Pancreas (tissue), 10 donors: ENCODE measurements at regions not wholly inside any gene's neighbourhood (a gene's known extent, or its start where the extent isn't known, plus 50 kb on each side); places are given as distances from the start of the nearest gene placed in this dataset.
A peak's percentile ranks its signal among the peaks of the same experiment; 100 is the strongest.

ENCODE experiments used
- ATAC-seq, 4 donors: fragments of 200-7000 bp; cut with Tn5 transposase; one replicate each; pipeline versions ENCODE4 v1.8.0 to v1.9.1; 2020; ENCODE audit warnings: mild to moderate bottlenecking in 4 of 4, moderate library complexity in 4 of 4
- DNase-seq, 6 donors: peaks; one replicate each; pipeline ENCODE4 v3.0.0-alpha.2; 2020
- FAIRE-seq: peaks from 2 replicates; lab custom pipeline; 2012; peaks lifted over from hg19 to GRCh38; lab: Jason Lieb, UNC
- H3K27ac ChIP-seq, 4 donors: fragments of 200-600 bp; sonication (generic); 1 replicate in 3 of 4; 2 replicates in 1 of 4; pipeline versions ENCODE4 v1.5.0 to v1.8.0; 2020
- H3K27me3 ChIP-seq, 4 donors: fragments of 200-600 bp; one replicate each; pipeline ENCODE4 v1.8.0; 2021
- H3K36me3 ChIP-seq, 3 donors: fragments of 200-600 bp; sonication (generic) in 1 of 3; one replicate each; pipeline versions ENCODE4 v1.5.0 to v1.8.0; 2020 to 2021
- H3K4me1 ChIP-seq, 3 donors: fragments of 200-600 bp; one replicate each; pipeline ENCODE4 v1.8.0; 2021
- H3K4me3 ChIP-seq, 4 donors: fragments of 200-600 bp; sonication (generic) in 2 of 4; one replicate each; pipeline versions ENCODE4 v1.5.0 to v1.8.0; 2020 to 2021
- H3K9me3 ChIP-seq, 4 donors: fragments of 200-600 bp; one replicate each; pipeline ENCODE4 v1.8.0; 2021
- CTCF ChIP-seq, 4 donors: fragments of 200-600 bp; sonication (generic) in 3 of 4; IDR thresholded peaks; one replicate each; pipeline versions ENCODE4 v1.5.0 to v1.8.0; 2021; ENCODE audit warnings: antibody characterized with exemption in 4 of 4
- WGBS, 2 donors: extraction: QIAGEN DNeasy Blood & Tissue Kit; methylation state at CpG; one replicate each; pipeline ENCODE4 v1.1.7; 2013; 5-methylcytosine and 5-hydroxymethylcytosine counted together
- intact Hi-C, 3 donors: fragments of 100-400 bp; cut with DNase I; formaldehyde crosslinking; loops; one replicate each; pipeline versions ENCODE4 v1.11.1 to v1.14.2; 2022
- donor health status: healthy with polysubstance abuse.
- donor health status: DM: no; HTN: no; CAD: no; lungs with moderate emphysema.
- donor health status: DM: no; HTN: no; CAD: no.
- donor health status: control.
- donor health status: control.
- donor health status: Bipolar disorder and iron deficiency.
- donor health status: DM: yes; HTN: yes; CAD: no.
- donor health status: DM: no; HTN: no; CAD: no.
- donor health status: DM: no; HTN: no; CAD: no.
- donor health status: DM: yes; HTN: yes; CAD: no.

- H3K27ac ChIP-seq: no peak overlapping the region
- peak in 1 of 4 donors; percentile 11 for TF ChIP-seq CTCF (IDR thresholded peaks at IDR 0.05)
- H3K9me3 ChIP-seq: no peaks in the 10 kb centered on the region
- H3K4me3 ChIP-seq: no peak overlapping the region
- no peaks in the 10 kb centered on the region for H3K27me3 ChIP-seq
- ATAC-seq: peak in 2 of 4 donors; percentile 57 to 61
- H3K4me1 ChIP-seq: no peaks in the 10 kb centered on the region
- FAIRE-seq: no peak
- 32 to 43% methylated on average over 6 of the region's 6 CpGs for WGBS, 2 donors
- no peak for DNase-seq
- H3K36me3 ChIP-seq: no peaks in the 10 kb centered on the region
- intact Hi-C loops: no loop called here
Observed at GRCh38 chr7:24381894-24382505, 98.0 kb downstream of the NPY start.

- H3K4me1 ChIP-seq: no peaks in the 10 kb centered on the region
- H3K36me3 ChIP-seq: no peaks in the 10 kb centered on the region
- 71 to 88% methylated on average over 1 of the region's 1 CpG for WGBS, 2 donors
- TF ChIP-seq CTCF (IDR thresholded peaks at IDR 0.05): no peak
- ATAC-seq: no peak
- no peaks in the 10 kb centered on the region for H3K27me3 ChIP-seq
- no peaks in the 10 kb centered on the region for H3K9me3 ChIP-seq
- no peak for FAIRE-seq
- no peak overlapping the region for H3K27ac ChIP-seq
- no peak for DNase-seq
- no peak overlapping the region for H3K4me3 ChIP-seq
- intact Hi-C loops: no loop called here
Observed at GRCh38 chr7:24383055-24383454, 99.1 kb downstream of the NPY start.

- H3K27me3 ChIP-seq: no peaks in the 10 kb centered on the region
- ATAC-seq: peak in 3 of 4 donors; percentile 57 to 69 (median 63)
- intact Hi-C loops: no loop called here
- FAIRE-seq: no peak
- H3K4me1 ChIP-seq: no peaks in the 10 kb centered on the region
- no peaks in the 10 kb centered on the region for H3K9me3 ChIP-seq
- no peaks in the 10 kb centered on the region for H3K36me3 ChIP-seq
- H3K4me3 ChIP-seq: no peak overlapping the region
- no peak overlapping the region for H3K27ac ChIP-seq
- no peak for DNase-seq
- 53 to 68% methylated on average over 3 of the region's 3 CpGs for WGBS, 2 donors
- TF ChIP-seq CTCF (IDR thresholded peaks at IDR 0.05): no peak
Observed at GRCh38 chr7:24384362-24385030, 100.5 kb downstream of the NPY start.

GRCh38 chr7:24388212-24388611 is 104.2 kb downstream of the NPY start:
- Histone ChIP-seq H3K4me3 (no peak overlapping the region), H3K27me3 (no peaks in the 10 kb centered on the region), H3K27ac (no peak overlapping the region), H3K9me3 (no peaks in the 10 kb centered on the region), H3K36me3 (no peaks in the 10 kb centered on the region), H3K4me1 (no peaks in the 10 kb centered on the region)
- DNase-seq: no peak
- FAIRE-seq: no peak
- intact Hi-C loops: no loop called here
- TF ChIP-seq CTCF (IDR thresholded peaks at IDR 0.05): no peak
- peak in 2 of 4 donors; percentile 53 to 83 for ATAC-seq
